Neural progenitor cell (in vitro differentiated cells): ENCODE measurements at regions not wholly inside any gene's neighbourhood (a gene's known extent, or its start where the extent isn't known, plus 50 kb on each side); places are given as distances from the start of the nearest gene placed in this dataset.

ENCODE experiments used
- CTCF ChIP-seq: fragments of 200-600 bp; sonication (generic); IDR thresholded peaks from 2 replicates; pipeline ENCODE4 v1.5.1; 2017; ENCODE audit warnings: antibody characterized with exemption, mild to moderate bottlenecking
- EZH2 ChIP-seq: fragments of 200-600 bp; sonication (generic); IDR thresholded peaks from 2 replicates; pipeline ENCODE4 v1.6.1; 2017; ENCODE audit warnings: antibody characterized with exemption, mild to moderate bottlenecking, moderate library complexity
- EZH2phosphoT487 ChIP-seq: fragments of 200-600 bp; sonication (generic); IDR thresholded peaks from 2 replicates; pipeline ENCODE4 v1.6.1; 2017; ENCODE audit warnings: antibody characterized with exemption

- TF ChIP-seq CTCF = no peak
- no peak for TF ChIP-seq EZH2phosphoT487
- no peak for TF ChIP-seq EZH2
Observed at GRCh38 chr16:80459331-80459777, 81.4 kb upstream of the DYNLRB2 start.
